WTC11 (cell line): ENCODE measurements at regions not wholly inside any gene's neighbourhood (a gene's known extent, or its start where the extent isn't known, plus 50 kb on each side); places are given as distances from the start of the nearest gene placed in this dataset.

ENCODE experiments used
- ATAC-seq: fragments of 200-7000 bp; cut with Tn5 transposase; 2 replicates; pipeline ENCODE4 v1.10.0; 2021; ENCODE audit warnings: mild to moderate bottlenecking, moderate library complexity
- CTCF ChIA-PET: fragments of 300-600 bp; sonication (Branson Sonifier 250); formaldehyde crosslinking; loops from one replicate; lab custom pipeline; 2021; ENCODE audit warnings: antibody characterized with exemption; lab: Charles Lee
- POLR2A ChIA-PET: fragments of 350-600 bp; sonication (Branson Sonifier 250); formaldehyde crosslinking; loops from one replicate; lab custom pipeline; 2021; ENCODE audit warnings: antibody characterized with exemption; lab: Charles Lee
- DNase-seq: peaks from one replicate; pipeline ENCODE4 v3.0.0; 2021; ENCODE audit warnings: low spot score
- H3K27ac Mint-ChIP-seq: 2 replicates; pipeline ENCODE4 v1.8.0; 2021; ENCODE audit warnings: mixed read lengths
- H3K27me3 Mint-ChIP-seq: 2 replicates; pipeline ENCODE4 v1.8.0; 2021; ENCODE audit warnings: low read depth, mild to moderate bottlenecking, moderate library complexity, mixed read lengths
- H3K36me3 Mint-ChIP-seq: 2 replicates; pipeline ENCODE4 v1.8.0; 2021; ENCODE audit warnings: mixed read lengths
- H3K4me1 Mint-ChIP-seq: 2 replicates; pipeline ENCODE4 v1.8.0; 2022; ENCODE audit warnings: mixed read lengths
- H3K4me3 Mint-ChIP-seq: 2 replicates; pipeline ENCODE4 v1.8.0; 2021; ENCODE audit warnings: mild to moderate bottlenecking, moderate library complexity, mixed read lengths
- H3K9me3 Mint-ChIP-seq: 2 replicates; pipeline ENCODE4 v1.8.0; 2021; ENCODE audit warnings: mixed read lengths
- ATF2 ChIP-seq: sonication (generic); formaldehyde crosslinking; IDR thresholded peaks from 2 replicates; pipeline ENCODE4 v1.8.1; 2022; ENCODE audit warnings: low read depth, missing genetic modification reagents, borderline replicate concordance
- CBFB ChIP-seq: sonication (generic); formaldehyde crosslinking; IDR thresholded peaks from 2 replicates; pipeline ENCODE4 v1.8.1; 2022; ENCODE audit warnings: mild to moderate bottlenecking, low read depth, missing genetic modification reagents
- FOXP1 ChIP-seq: sonication (generic); formaldehyde crosslinking; IDR thresholded peaks from 2 replicates; pipeline ENCODE4 v1.8.0; 2022; ENCODE audit warnings: missing genetic modification reagents, mild to moderate bottlenecking, moderate library complexity, borderline replicate concordance
- MXD4 ChIP-seq: fragments of 250-450 bp; sonication (Bioruptor Pico); IDR thresholded peaks from 2 replicates; pipeline ENCODE4 v1.8.0; 2021; ENCODE audit warnings: mild to moderate bottlenecking, moderate library complexity, borderline replicate concordance
- NFATC4 ChIP-seq: fragments of 250-450 bp; sonication (Bioruptor Pico); IDR thresholded peaks from 2 replicates; pipeline ENCODE4 v1.9.0; 2021; ENCODE audit warnings: mild to moderate bottlenecking
- NFE2L1 ChIP-seq: sonication (generic); formaldehyde crosslinking; IDR thresholded peaks from 2 replicates; pipeline ENCODE4 v1.8.1; 2023; ENCODE audit warnings: missing genetic modification reagents
- TCF7 ChIP-seq: sonication (generic); formaldehyde crosslinking; IDR thresholded peaks from 2 replicates; pipeline ENCODE4 v1.8.0; 2022; ENCODE audit warnings: mild to moderate bottlenecking, low read depth, missing genetic modification reagents, moderate library complexity
- TEAD1 ChIP-seq: sonication (generic); formaldehyde crosslinking; IDR thresholded peaks from 2 replicates; pipeline ENCODE4 v1.8.0; 2022; ENCODE audit warnings: mild to moderate bottlenecking, missing genetic modification reagents
- TP53 ChIP-seq: sonication (generic); formaldehyde crosslinking; IDR thresholded peaks from 2 replicates; pipeline ENCODE4 v1.8.1; 2023; ENCODE audit warnings: mild to moderate bottlenecking, missing genetic modification reagents
- USF1 ChIP-seq: sonication (generic); formaldehyde crosslinking; IDR thresholded peaks from 2 replicates; pipeline ENCODE4 v1.8.0; 2022; ENCODE audit warnings: mild to moderate bottlenecking, missing genetic modification reagents
- ZNF232 ChIP-seq: sonication (generic); formaldehyde crosslinking; IDR thresholded peaks from 2 replicates; pipeline ENCODE4 v1.8.0; 2022; ENCODE audit warnings: mild to moderate bottlenecking, missing genetic modification reagents
- ZNF396 ChIP-seq: fragments of 250-450 bp; sonication (Bioruptor Pico); IDR thresholded peaks from 2 replicates; pipeline ENCODE4 v1.8.0; 2021; ENCODE audit warnings: mild to moderate bottlenecking, moderate library complexity, borderline replicate concordance
- ZNF416 ChIP-seq: fragments of 250-450 bp; sonication (Bioruptor Pico); IDR thresholded peaks from 2 replicates; pipeline ENCODE4 v1.9.0; 2021; ENCODE audit warnings: mild to moderate bottlenecking, inconsistent platforms
- ZNF425 ChIP-seq: fragments of 250-450 bp; sonication (Bioruptor Pico); conservative IDR thresholded peaks from 2 replicates; pipeline ENCODE4 v1.9.0; 2021; ENCODE audit warnings: mild to moderate bottlenecking
- TF ChIP-seq, protein P1 (sequence below): fragments of 250-450 bp; sonication (Bioruptor Pico); IDR thresholded peaks from 2 replicates; pipeline ENCODE4 v2.1.2; 2022; ENCODE audit warnings: mild to moderate bottlenecking, moderate library complexity
- TF ChIP-seq, protein P2 (sequence below): sonication (generic); formaldehyde crosslinking; IDR thresholded peaks from 2 replicates; pipeline ENCODE4 v1.8.1; 2023; ENCODE audit warnings: mild to moderate bottlenecking, missing genetic modification reagents
- TF ChIP-seq, protein P3 (sequence below): sonication (generic); formaldehyde crosslinking; IDR thresholded peaks from 2 replicates; pipeline ENCODE4 v1.8.0; 2022; ENCODE audit warnings: mild to moderate bottlenecking, missing genetic modification reagents
- TF ChIP-seq, protein P4 (sequence below): sonication (generic); formaldehyde crosslinking; IDR thresholded peaks from 2 replicates; pipeline ENCODE4 v1.8.0; 2023; ENCODE audit warnings: missing genetic modification reagents
- TF ChIP-seq, protein P5 (sequence below): sonication (generic); formaldehyde crosslinking; IDR thresholded peaks from 2 replicates; pipeline ENCODE4 v1.8.0; 2022; ENCODE audit warnings: mild to moderate bottlenecking, missing genetic modification reagents

- ChIA-PET POLR2A (no interaction called here), CTCF (interaction anchor here (0.6 to 1.4 kb wide), 3 partner anchors 26 to 131 kb away, joined by 3 to 4 read pairs (median 3); no protein-coding TSS in a partner anchor)
- DNase-seq (no peak), ATAC-seq (peak; percentile 38)
- Mint-ChIP-seq H3K27ac (no peak overlapping the region), H3K36me3 (peaks cover 11% of the 10 kb centered on the region), H3K9me3 (peaks cover 23% of the 10 kb centered on the region)
- TF ChIP-seq TEAD1 (CRISPR knock-in tag) (no peak), MXD4 (no peak), TCF7 (CRISPR knock-in tag) (no peak), ZNF425 (CRISPR knock-in tag) (no peak), ZNF232 (no peak), CBFB (CRISPR knock-in tag) (no peak), ZNF396 (CRISPR knock-in tag) (no peak), ZNF416 (CRISPR knock-in tag) (no peak)
- TF ChIP-seq, protein P1, sequence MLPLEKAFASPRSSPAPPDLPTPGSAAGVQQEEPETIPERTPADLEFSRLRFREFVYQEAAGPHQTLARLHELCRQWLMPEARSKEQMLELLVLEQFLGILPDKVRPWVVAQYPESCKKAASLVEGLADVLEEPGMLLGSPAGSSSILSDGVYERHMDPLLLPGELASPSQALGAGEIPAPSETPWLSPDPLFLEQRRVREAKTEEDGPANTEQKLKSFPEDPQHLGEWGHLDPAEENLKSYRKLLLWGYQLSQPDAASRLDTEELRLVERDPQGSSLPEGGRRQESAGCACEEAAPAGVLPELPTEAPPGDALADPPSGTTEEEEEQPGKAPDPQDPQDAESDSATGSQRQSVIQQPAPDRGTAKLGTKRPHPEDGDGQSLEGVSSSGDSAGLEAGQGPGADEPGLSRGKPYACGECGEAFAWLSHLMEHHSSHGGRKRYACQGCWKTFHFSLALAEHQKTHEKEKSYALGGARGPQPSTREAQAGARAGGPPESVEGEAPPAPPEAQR (CRISPR knock-in tag) = no peak
- TF ChIP-seq, all 79 proteins: peak for 0
- no peaks in the 10 kb centered on the region; the same call in none of the 2 replicates for H3K27me3 Mint-ChIP-seq
- H3K4me3 Mint-ChIP-seq = no peak overlapping the region
- no peaks in the 10 kb centered on the region for H3K4me1 Mint-ChIP-seq
These were observed 194.0 kb downstream of the SMIM20 start for GRCh38 chr4:26108054-26108453.

DNA sequence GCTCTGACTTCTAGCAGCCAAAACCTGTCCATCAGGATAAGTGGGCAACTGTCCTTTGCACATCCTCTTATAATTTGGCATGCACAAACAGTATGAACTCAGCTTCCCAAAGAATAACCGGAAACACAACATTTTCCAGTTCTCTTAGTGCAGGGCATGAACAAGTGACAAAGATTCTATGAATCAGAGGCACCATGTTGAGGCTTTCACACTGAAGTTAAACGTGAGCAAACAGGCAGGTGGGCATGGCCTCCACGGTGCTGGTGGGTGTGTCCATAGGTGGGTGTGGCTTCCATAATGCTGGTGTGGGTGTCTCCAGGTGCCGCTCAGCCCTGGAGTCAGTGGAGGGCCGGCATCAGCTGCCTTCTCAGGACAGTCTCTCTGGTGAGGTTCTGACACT is 196.5 kb downstream of the SMIM20 start:
- TF ChIP-seq CBFB (CRISPR knock-in tag) (no peak), ZNF416 (CRISPR knock-in tag) (no peak), ATF2 (CRISPR knock-in tag) (no peak)
- TF ChIP-seq, protein P2, sequence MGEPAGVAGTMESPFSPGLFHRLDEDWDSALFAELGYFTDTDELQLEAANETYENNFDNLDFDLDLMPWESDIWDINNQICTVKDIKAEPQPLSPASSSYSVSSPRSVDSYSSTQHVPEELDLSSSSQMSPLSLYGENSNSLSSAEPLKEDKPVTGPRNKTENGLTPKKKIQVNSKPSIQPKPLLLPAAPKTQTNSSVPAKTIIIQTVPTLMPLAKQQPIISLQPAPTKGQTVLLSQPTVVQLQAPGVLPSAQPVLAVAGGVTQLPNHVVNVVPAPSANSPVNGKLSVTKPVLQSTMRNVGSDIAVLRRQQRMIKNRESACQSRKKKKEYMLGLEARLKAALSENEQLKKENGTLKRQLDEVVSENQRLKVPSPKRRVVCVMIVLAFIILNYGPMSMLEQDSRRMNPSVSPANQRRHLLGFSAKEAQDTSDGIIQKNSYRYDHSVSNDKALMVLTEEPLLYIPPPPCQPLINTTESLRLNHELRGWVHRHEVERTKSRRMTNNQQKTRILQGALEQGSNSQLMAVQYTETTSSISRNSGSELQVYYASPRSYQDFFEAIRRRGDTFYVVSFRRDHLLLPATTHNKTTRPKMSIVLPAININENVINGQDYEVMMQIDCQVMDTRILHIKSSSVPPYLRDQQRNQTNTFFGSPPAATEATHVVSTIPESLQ = no peak
- Mint-ChIP-seq H3K27me3 (no peaks in the 10 kb centered on the region; the same call in none of the 2 replicates), H3K9me3 (peaks cover 35% of the 10 kb centered on the region), H3K4me3 (no peak overlapping the region), H3K4me1 (no peaks in the 10 kb centered on the region), H3K27ac (no peak overlapping the region), H3K36me3 (peaks cover 21% of the 10 kb centered on the region)
- CTCF ChIA-PET = interaction anchor here (0.9 kb wide), 1 partner anchor 28 kb away, joined by 4 read pairs; no protein-coding TSS in a partner anchor
- no peak for DNase-seq
- POLR2A ChIA-PET = no interaction called here
- peak; percentile 73 for ATAC-seq

- ChIA-PET POLR2A (no interaction called here), CTCF (no interaction called here)
- Mint-ChIP-seq H3K27ac (no peak overlapping the region), H3K36me3 (peaks cover 21% of the 10 kb centered on the region), H3K9me3 (peaks cover 40% of the 10 kb centered on the region), H3K4me1 (no peaks in the 10 kb centered on the region), H3K4me3 (no peak overlapping the region), H3K27me3 (no peaks in the 10 kb centered on the region; the same call in none of the 2 replicates)
- ATAC-seq (no peak), DNase-seq (no peak)
- TF ChIP-seq, protein P3, sequence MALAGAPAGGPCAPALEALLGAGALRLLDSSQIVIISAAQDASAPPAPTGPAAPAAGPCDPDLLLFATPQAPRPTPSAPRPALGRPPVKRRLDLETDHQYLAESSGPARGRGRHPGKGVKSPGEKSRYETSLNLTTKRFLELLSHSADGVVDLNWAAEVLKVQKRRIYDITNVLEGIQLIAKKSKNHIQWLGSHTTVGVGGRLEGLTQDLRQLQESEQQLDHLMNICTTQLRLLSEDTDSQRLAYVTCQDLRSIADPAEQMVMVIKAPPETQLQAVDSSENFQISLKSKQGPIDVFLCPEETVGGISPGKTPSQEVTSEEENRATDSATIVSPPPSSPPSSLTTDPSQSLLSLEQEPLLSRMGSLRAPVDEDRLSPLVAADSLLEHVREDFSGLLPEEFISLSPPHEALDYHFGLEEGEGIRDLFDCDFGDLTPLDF = no peak
- TF ChIP-seq ATF2 (CRISPR knock-in tag) (no peak), TP53 (CRISPR knock-in tag) (no peak), USF1 (no peak), ZNF396 (CRISPR knock-in tag) (no peak), NFE2L1 (CRISPR knock-in tag) (no peak), NFATC4 (no peak), FOXP1 (CRISPR knock-in tag) (no peak)
- TF ChIP-seq, protein P4, sequence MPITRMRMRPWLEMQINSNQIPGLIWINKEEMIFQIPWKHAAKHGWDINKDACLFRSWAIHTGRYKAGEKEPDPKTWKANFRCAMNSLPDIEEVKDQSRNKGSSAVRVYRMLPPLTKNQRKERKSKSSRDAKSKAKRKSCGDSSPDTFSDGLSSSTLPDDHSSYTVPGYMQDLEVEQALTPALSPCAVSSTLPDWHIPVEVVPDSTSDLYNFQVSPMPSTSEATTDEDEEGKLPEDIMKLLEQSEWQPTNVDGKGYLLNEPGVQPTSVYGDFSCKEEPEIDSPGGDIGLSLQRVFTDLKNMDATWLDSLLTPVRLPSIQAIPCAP (CRISPR knock-in tag) = no peak
- TF ChIP-seq, protein P5, sequence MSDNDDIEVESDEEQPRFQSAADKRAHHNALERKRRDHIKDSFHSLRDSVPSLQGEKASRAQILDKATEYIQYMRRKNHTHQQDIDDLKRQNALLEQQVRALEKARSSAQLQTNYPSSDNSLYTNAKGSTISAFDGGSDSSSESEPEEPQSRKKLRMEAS (CRISPR knock-in tag) = no peak
These were observed 199.4 kb downstream of the SMIM20 start for GRCh38 chr4:26113339-26113940.
